SK-N-SH (cell line): ENCODE measurements at regions not wholly inside any gene's neighbourhood (a gene's known extent, or its start where the extent isn't known, plus 50 kb on each side); places are given as distances from the start of the nearest gene placed in this dataset.

ENCODE experiments used
- CTCF ChIA-PET: fragments of 300-600, 350-600 bp; formaldehyde crosslinking; extraction: SDS; loops from one replicate; lab custom pipeline; 2021; lab: Yijun Ruan, JAX
- POLR2A ChIA-PET: fragments of 350-600 bp; sonication (Branson Sonifier 250); formaldehyde crosslinking; extraction: SDS; loops from one replicate; lab custom pipeline; 2020; ENCODE audit warnings: antibody characterized with exemption, inconsistent platforms; lab: Yijun Ruan, JAX
- DNase-seq: peaks from one replicate; pipeline ENCODE4 v3.0.0; 2012
- H2AFZ ChIP-seq: fragments of 200-600 bp; sonication (generic); 2 replicates; pipeline ENCODE4 v1.8.1; 2016; ENCODE audit warnings: antibody characterized with exemption, mild to moderate bottlenecking, low read depth
- H3F3A ChIP-seq: fragments of 200-600 bp; sonication (generic); replicated peaks from 2 replicates; pipeline ENCODE3; 2016; ENCODE audit warnings: antibody characterized with exemption, mild to moderate bottlenecking; ENCODE audit not compliant: insufficient read depth
- H3K27ac ChIP-seq, 2 experiments: fragments of 200-500 bp in 1 of 2; fragments of 200-600 bp in 1 of 2; sonication (Bioruptor generic) in 1 of 2; sonication (generic), shearing (Covaris generic) in 1 of 2; 2 replicates each; pipeline versions ENCODE4 v1.5.1 to v1.6.1; 2014 to 2016; ENCODE audit warnings: low read depth in 2 of 2, inconsistent platforms in 1 of 2, low read length in 1 of 2, mild to moderate bottlenecking in 1 of 2, mixed read lengths in 1 of 2
- H3K27me3 ChIP-seq: fragments of 200-600 bp; sonication (generic), shearing (Covaris generic); 2 replicates; pipeline ENCODE4 v1.6.1; 2016; ENCODE audit warnings: mixed run types; ENCODE audit not compliant: insufficient read depth
- H3K36me3 ChIP-seq, 2 experiments: fragments of 200-500 bp in 1 of 2; fragments of 200-600 bp in 1 of 2; sonication (Bioruptor generic) in 1 of 2; sonication (generic) in 1 of 2; replicated peaks in 1 of 2; 2 replicates each; pipeline versions ENCODE3 to v1.5.1; 2014 to 2016; ENCODE audit warnings: low read length in 1 of 2, mild to moderate bottlenecking in 1 of 2; ENCODE audit not compliant: insufficient read depth in 2 of 2, control insufficient read depth in 1 of 2
- H3K4me1 ChIP-seq, 2 experiments: fragments of 200-500 bp in 1 of 2; fragments of 200-600 bp in 1 of 2; sonication (Bioruptor generic) in 1 of 2; sonication (generic), shearing (Covaris generic) in 1 of 2; 2 replicates each; pipeline versions ENCODE4 v1.5.1 to v1.6.1; 2014 to 2016; ENCODE audit warnings: low read depth in 1 of 2, low read length in 1 of 2, mixed run types in 1 of 2; ENCODE audit not compliant: insufficient read depth in 2 of 2, control insufficient read depth in 1 of 2
- H3K4me2 ChIP-seq: fragments of 200-600 bp; sonication (generic), shearing (Covaris generic); 2 replicates; pipeline ENCODE4 v1.6.1; 2017; ENCODE audit warnings: mixed run types
- H3K4me3 ChIP-seq, 2 experiments: fragments of 200-500 bp in 1 of 2; fragments of 200-600 bp in 1 of 2; sonication (Bioruptor generic) in 1 of 2; sonication (generic), shearing (Covaris generic) in 1 of 2; 2 replicates each; pipeline versions ENCODE4 v1.5.1 to v1.8.1; 2014 to 2016; ENCODE audit warnings: low read depth in 2 of 2, inconsistent platforms in 1 of 2, low read length in 1 of 2, mild to moderate bottlenecking in 1 of 2, mixed read lengths in 1 of 2, moderate library complexity in 1 of 2
- H3K79me2 ChIP-seq: fragments of 200-600 bp; sonication (generic); 2 replicates; pipeline ENCODE4 v1.8.1; 2017; ENCODE audit warnings: mild to moderate bottlenecking; ENCODE audit not compliant: insufficient read depth
- H3K9ac ChIP-seq: fragments of 200-600 bp; sonication (generic); 2 replicates; pipeline ENCODE4 v1.6.1; 2017; ENCODE audit warnings: mixed run types
- H3K9me2 ChIP-seq: fragments of 200-600 bp; sonication (generic); 2 replicates; pipeline ENCODE4 v1.6.1; 2017; ENCODE audit warnings: mixed run types
- H3K9me3 ChIP-seq: fragments of 200-600 bp; sonication (generic); 2 replicates; pipeline ENCODE4 v1.6.1; 2017; ENCODE audit warnings: mixed run types, mild to moderate bottlenecking, moderate library complexity
- H4K20me1 ChIP-seq: fragments of 200-600 bp; sonication (generic); 2 replicates; pipeline ENCODE4 v1.6.1; 2017; ENCODE audit warnings: mild to moderate bottlenecking, mixed run types; ENCODE audit not compliant: insufficient read depth
- CTCF ChIP-seq: fragments of 200-600 bp; sonication (generic); IDR thresholded peaks from 2 replicates; pipeline ENCODE4 v1.6.1; 2017; ENCODE audit warnings: antibody characterized with exemption, mild to moderate bottlenecking, moderate library complexity
- ELF1 ChIP-seq: IDR thresholded peaks from 2 replicates; pipeline ENCODE4 v1.4.0; 2012
- EP300 ChIP-seq, 2 experiments: IDR thresholded peaks; 2 replicates each; pipeline versions ENCODE4 v1.4.0 to v1.6.1; 2012; ENCODE audit warnings: borderline replicate concordance in 1 of 2, low read depth in 1 of 2, low read length in 1 of 2
- EZH2phosphoT487 ChIP-seq: fragments of 200-600 bp; sonication (generic); IDR thresholded peaks from 2 replicates; pipeline ENCODE4 v1.6.1; 2017; ENCODE audit warnings: low read depth, mixed run types, mild to moderate bottlenecking, antibody characterized with exemption, moderate library complexity, borderline replicate concordance
- FOSL2 ChIP-seq: IDR thresholded peaks from 2 replicates; pipeline ENCODE4 v1.4.0; 2012; ENCODE audit warnings: low read depth, mild to moderate bottlenecking, moderate library complexity, borderline replicate concordance
- FOXJ3 ChIP-seq: sonication (generic); formaldehyde crosslinking; IDR thresholded peaks from 2 replicates; pipeline ENCODE4 v1.5.1; 2020; ENCODE audit warnings: mild to moderate bottlenecking, missing genetic modification reagents
- IRF3 ChIP-seq: fragments of 150-350 bp; IDR thresholded peaks from 2 replicates; pipeline ENCODE4 v1.6.1; 2016; ENCODE audit warnings: mild to moderate bottlenecking, low read depth, low read length
- MAX ChIP-seq: IDR thresholded peaks from 2 replicates; pipeline ENCODE4 v1.4.0; 2012; ENCODE audit warnings: low read depth
- MXI1 ChIP-seq: IDR thresholded peaks from 2 replicates; pipeline ENCODE4 v1.6.1; 2012; ENCODE audit warnings: mild to moderate bottlenecking, low read depth, low read length, improper control_type of control experiment
- RAD21 ChIP-seq: IDR thresholded peaks from 2 replicates; pipeline ENCODE4 v1.6.1; 2012; ENCODE audit warnings: mild to moderate bottlenecking, low read length
- RFX5 ChIP-seq: IDR thresholded peaks from 2 replicates; pipeline ENCODE4 v1.6.1; 2012; ENCODE audit warnings: mild to moderate bottlenecking, improper control_type of control experiment, low read length
- SMC3 ChIP-seq: IDR thresholded peaks from 2 replicates; pipeline ENCODE4 v1.6.1; 2012; ENCODE audit warnings: low read depth, low read length, improper control_type of control experiment
- TEAD4 ChIP-seq: IDR thresholded peaks from 2 replicates; pipeline ENCODE4 v1.4.0; 2012; ENCODE audit warnings: mild to moderate bottlenecking, borderline replicate concordance; ENCODE audit not compliant: insufficient read depth
- USF1 ChIP-seq: IDR thresholded peaks from 2 replicates; pipeline ENCODE4 v1.4.0; 2012; ENCODE audit warnings: low read depth, borderline replicate concordance
- USF2 ChIP-seq: fragments of 150-350 bp; IDR thresholded peaks from 2 replicates; pipeline ENCODE4 v1.6.1; 2017; ENCODE audit warnings: antibody characterized with exemption, low read length, low read depth, borderline replicate concordance
- WGBS: methylation state at CpG from one replicate; pipeline ENCODE4 v1.1.6; 2017; ENCODE audit warnings: low lambda C conversion rate; 5-methylcytosine and 5-hydroxymethylcytosine counted together

GRCh38 chr7:68434857-68435256, 1163.4 kb upstream of the AUTS2 start:
- POLR2A ChIA-PET, result no interaction called here

More at GRCh38 chr7:68434857-68435256, 1163.4 kb upstream of the AUTS2 start:
- Histone ChIP-seq H3K4me1 (peaks cover 0 to 3% of the 10 kb centered on the region in 2 experiments; a peak in 1 of 4 replicates), H3K9ac (no peak overlapping the region), H4K20me1 (no peaks in the 10 kb centered on the region), H3K79me2 (no peaks in the 10 kb centered on the region), H3K4me2 (no peak overlapping the region), H3K27me3 (no peaks in the 10 kb centered on the region), H3K36me3 (no peaks in the 10 kb centered on the region), H3K4me3 (no peak overlapping the region), H3K9me2 (no peaks in the 10 kb centered on the region), H3K9me3 (no peaks in the 10 kb centered on the region), H3K27ac (no peak overlapping the region), H2AFZ (no peak overlapping the region), H3F3A (no peaks in the 10 kb centered on the region)
- 71% methylated on average over 13 of the region's 13 CpGs for WGBS
- CTCF ChIA-PET, result interaction anchor here (0.7 to 1.1 kb wide), 2 partner anchors 31 to 48 kb away, joined by 3 read pairs; no protein-coding TSS in a partner anchor
- TF ChIP-seq USF1 (no peak), EP300 (IDR thresholded peaks at IDR 0.05; ENCODE audit: borderline replicate concordance in 1 of 2, low read depth in 1 of 2, low read length in 1 of 2) (no peak), RAD21 (no peak), FOSL2 (no peak), IRF3 (no peak), USF2 (no peak), SMC3 (no peak), RFX5 (no peak), CTCF (no peak), FOXJ3 (CRISPR knock-in tag) (no peak), EZH2phosphoT487 (no peak), ELF1 (no peak), MAX (no peak), MXI1 (no peak), TEAD4 (no peak)
- no peak for DNase-seq
